Activated T-cell treated with anti-CD3 and anti-CD28 coated beads for 24 hours (primary cell): ENCODE measurements at regions not wholly inside any gene's neighbourhood (a gene's known extent, or its start where the extent isn't known, plus 50 kb on each side); places are given as distances from the start of the nearest gene placed in this dataset.

Experiments
- DNase-seq: peaks from one replicate; pipeline ENCODE4 v3.0.0-alpha.2; 2020; ENCODE audit warnings: low read depth

GRCh38 chr1:29967261-29967660 is 730.9 kb downstream of the PTPRU start:
- no peak for DNase-seq

GRCh38 chr1:29966526-29967045 is 730.3 kb downstream of the PTPRU start:
- DNase-seq: no peak

- DNase-seq: no peak
Observed at GRCh38 chr1:29964718-29965533, 728.6 kb downstream of the PTPRU start.

GRCh38 chr1:29963946-29964345 is 727.6 kb downstream of the PTPRU start:
- no peak for DNase-seq

- no peak for DNase-seq
Observed at GRCh38 chr1:29962831-29963247, 726.5 kb downstream of the PTPRU start.

GRCh38 chr1:29962336-29962735 is 726.0 kb downstream of the PTPRU start:
- DNase-seq: no peak

GRCh38 chr1:29961293-29962059 is 725.2 kb downstream of the PTPRU start:
- no peak for DNase-seq

- DNase-seq: no peak
Observed at GRCh38 chr1:29960876-29961275, 724.6 kb downstream of the PTPRU start.

- DNase-seq: no peak
Observed at GRCh38 chr1:29960156-29960755, 723.9 kb downstream of the PTPRU start.

- DNase-seq: no peak
Observed at GRCh38 chr1:29959356-29959755, 723.0 kb downstream of the PTPRU start.

GRCh38 chr1:29958271-29958670 is 721.9 kb downstream of the PTPRU start:
- no peak for DNase-seq

GRCh38 chr1:29956349-29957030 is 720.2 kb downstream of the PTPRU start:
- no peak for DNase-seq

GRCh38 chr1:29954591-29954990 is 718.3 kb downstream of the PTPRU start:
- no peak for DNase-seq

GRCh38 chr1:29953961-29954360 is 717.6 kb downstream of the PTPRU start:
- DNase-seq: no peak

- DNase-seq: no peak
Observed at GRCh38 chr1:29949676-29950075, 713.4 kb downstream of the PTPRU start.

GRCh38 chr1:29948581-29948980 is 712.3 kb downstream of the PTPRU start:
- no peak for DNase-seq

GRCh38 chr1:29946057-29946456 is 709.7 kb downstream of the PTPRU start:
- DNase-seq: no peak

- no peak for DNase-seq
Observed at GRCh38 chr1:29945426-29945825, 709.1 kb downstream of the PTPRU start.

GRCh38 chr1:29944253-29944905 is 708.1 kb downstream of the PTPRU start:
- no peak for DNase-seq

GRCh38 chr1:29943034-29943433 is 706.7 kb downstream of the PTPRU start:
- DNase-seq: no peak

- DNase-seq: no peak
Observed at GRCh38 chr1:29939079-29939478, 702.8 kb downstream of the PTPRU start.

GRCh38 chr1:29937356-29937755 is 701.0 kb downstream of the PTPRU start:
- no peak for DNase-seq
